DND-41 (cell line): ENCODE measurements at regions not wholly inside any gene's neighbourhood (a gene's known extent, or its start where the extent isn't known, plus 50 kb on each side); places are given as distances from the start of the nearest gene placed in this dataset.
"Not testable (repeated sequence)": the region's sequence is repeated elsewhere in the genome, so short reads cannot be mapped to it uniquely, and the experiment has no call there.

Experiments
- ATAC-seq: fragments of 200-7000 bp; cut with Tn5 transposase; 3 replicates; pipeline ENCODE4 v1.9.1; 2021; ENCODE audit warnings: low read depth; ENCODE audit not compliant: insufficient read depth
- DNase-seq: peaks from one replicate; pipeline ENCODE4 v3.0.0-alpha.2; 2020
- H2AFZ ChIP-seq: 2 replicates; pipeline ENCODE4 v1.6.0; 2012; ENCODE audit warnings: low read depth, low read length
- H3K27ac ChIP-seq: 2 replicates; pipeline ENCODE4 v1.5.1; 2012; ENCODE audit warnings: low read length, inconsistent platforms
- H3K27me3 ChIP-seq: fragments of 200-600 bp; sonication (generic); 2 replicates; pipeline ENCODE4 v1.6.0; 2012; ENCODE audit warnings: low read length, mild to moderate bottlenecking, inconsistent platforms; ENCODE audit not compliant: insufficient read depth, poor library complexity
- H3K36me3 ChIP-seq: 2 replicates; pipeline ENCODE4 v1.5.1; 2012; ENCODE audit warnings: low read length, inconsistent platforms; ENCODE audit not compliant: insufficient read depth
- H3K4me1 ChIP-seq: 2 replicates; pipeline ENCODE4 v1.5.1; 2012; ENCODE audit warnings: mild to moderate bottlenecking, low read length; ENCODE audit not compliant: insufficient read depth
- H3K4me2 ChIP-seq: 2 replicates; pipeline ENCODE4 v1.6.0; 2012; ENCODE audit warnings: mild to moderate bottlenecking, moderate library complexity, low read length, inconsistent platforms; ENCODE audit not compliant: insufficient read depth
- H3K4me3 ChIP-seq, 2 experiments: fragments of 200-600 bp in 1 of 2; shearing (Covaris generic) in 1 of 2; 2 replicates each; pipeline ENCODE4 v1.5.1; 2012 to 2016; ENCODE audit warnings: inconsistent platforms in 2 of 2, low read length in 2 of 2, mild to moderate bottlenecking in 2 of 2, low read depth in 1 of 2, moderate library complexity in 1 of 2
- H3K79me2 ChIP-seq: 2 replicates; pipeline ENCODE4 v1.6.0; 2012; ENCODE audit warnings: low read length, inconsistent platforms; ENCODE audit not compliant: insufficient read depth
- H3K9ac ChIP-seq: 2 replicates; pipeline ENCODE4 v1.6.0; 2012; ENCODE audit warnings: low read depth, mild to moderate bottlenecking, inconsistent platforms, low read length, moderate library complexity
- H3K9me3 ChIP-seq: 2 replicates; pipeline ENCODE4 v1.5.1; 2012; ENCODE audit warnings: low read length, moderate library complexity, mild to moderate bottlenecking, inconsistent platforms; ENCODE audit not compliant: insufficient read depth, severe bottlenecking
- H4K20me1 ChIP-seq: 2 replicates; pipeline ENCODE4 v1.6.0; 2012; ENCODE audit warnings: low read length; ENCODE audit not compliant: insufficient read depth
- EZH2 ChIP-seq: IDR thresholded peaks from 3 replicates; pipeline ENCODE4 v1.6.1; 2012; ENCODE audit warnings: borderline replicate concordance, low read depth, mild to moderate bottlenecking, moderate library complexity, low read length, inconsistent platforms; ENCODE audit not compliant: severe bottlenecking
- TF ChIP-seq, protein P1 (sequence below): IDR thresholded peaks from 2 replicates; pipeline ENCODE4 v1.5.1; 2012; ENCODE audit warnings: borderline replicate concordance, low read length, moderate library complexity, mild to moderate bottlenecking; ENCODE audit not compliant: poor library complexity, severe bottlenecking; ENCODE audit errors: extremely low read depth

DNA sequence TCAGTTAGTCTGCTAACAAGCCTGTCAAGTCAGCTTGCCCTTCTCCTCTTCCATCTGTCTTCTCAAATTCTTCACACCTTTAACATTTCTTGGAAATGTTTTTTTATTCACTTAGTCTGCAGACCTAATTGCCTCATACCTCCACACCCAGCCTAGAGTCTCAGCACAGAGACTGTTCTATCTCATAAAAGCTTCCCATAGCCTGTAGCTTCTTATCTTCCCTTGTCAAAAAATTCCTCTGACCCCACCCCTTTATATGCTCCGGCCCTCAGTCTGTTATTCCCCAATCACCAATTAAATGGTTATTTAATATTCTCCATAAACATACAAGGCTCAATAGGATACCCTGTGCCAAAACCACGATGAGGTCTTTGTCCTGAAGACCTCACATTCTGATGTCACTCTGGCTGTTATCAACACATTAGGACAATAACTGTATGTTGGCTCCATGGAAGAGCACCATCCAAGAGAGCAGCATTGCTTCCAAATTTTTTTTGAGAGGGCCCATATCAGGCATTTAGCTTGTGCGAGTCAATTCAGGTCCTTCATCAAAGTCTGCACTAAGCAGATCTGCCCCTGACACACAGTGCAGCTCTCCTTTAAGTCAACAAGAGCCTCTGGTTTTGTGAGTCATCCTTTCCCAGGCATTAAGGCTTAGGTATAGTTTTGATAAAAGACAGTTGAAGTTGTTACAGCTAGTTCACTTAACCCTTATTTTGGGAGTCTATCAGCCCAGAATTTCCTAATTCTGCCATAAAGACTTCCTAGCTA lies 83.2 kb upstream of the TBX18 start:
- no peaks in the 10 kb centered on the region for H4K20me1 ChIP-seq
- no peak overlapping the region for H3K4me3 ChIP-seq
- H3K27me3 ChIP-seq, result no peaks in the 10 kb centered on the region
- H3K79me2 ChIP-seq, result no peaks in the 10 kb centered on the region
- H3K9me3 ChIP-seq, result no peaks in the 10 kb centered on the region
- TF ChIP-seq EZH2, result no peak
- TF ChIP-seq, protein P1, sequence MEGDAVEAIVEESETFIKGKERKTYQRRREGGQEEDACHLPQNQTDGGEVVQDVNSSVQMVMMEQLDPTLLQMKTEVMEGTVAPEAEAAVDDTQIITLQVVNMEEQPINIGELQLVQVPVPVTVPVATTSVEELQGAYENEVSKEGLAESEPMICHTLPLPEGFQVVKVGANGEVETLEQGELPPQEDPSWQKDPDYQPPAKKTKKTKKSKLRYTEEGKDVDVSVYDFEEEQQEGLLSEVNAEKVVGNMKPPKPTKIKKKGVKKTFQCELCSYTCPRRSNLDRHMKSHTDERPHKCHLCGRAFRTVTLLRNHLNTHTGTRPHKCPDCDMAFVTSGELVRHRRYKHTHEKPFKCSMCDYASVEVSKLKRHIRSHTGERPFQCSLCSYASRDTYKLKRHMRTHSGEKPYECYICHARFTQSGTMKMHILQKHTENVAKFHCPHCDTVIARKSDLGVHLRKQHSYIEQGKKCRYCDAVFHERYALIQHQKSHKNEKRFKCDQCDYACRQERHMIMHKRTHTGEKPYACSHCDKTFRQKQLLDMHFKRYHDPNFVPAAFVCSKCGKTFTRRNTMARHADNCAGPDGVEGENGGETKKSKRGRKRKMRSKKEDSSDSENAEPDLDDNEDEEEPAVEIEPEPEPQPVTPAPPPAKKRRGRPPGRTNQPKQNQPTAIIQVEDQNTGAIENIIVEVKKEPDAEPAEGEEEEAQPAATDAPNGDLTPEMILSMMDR, result no peak
- no peaks in the 10 kb centered on the region for H3K4me1 ChIP-seq
- ATAC-seq, result peak; percentile 42; the same call in 1 of the 3 replicates
- H3K36me3 ChIP-seq, result no peaks in the 10 kb centered on the region
- H3K9ac ChIP-seq, result no peak overlapping the region
- no peak overlapping the region for H3K4me2 ChIP-seq
- H3K27ac ChIP-seq, result no peak overlapping the region
- H2AFZ ChIP-seq, result no peak overlapping the region
- DNase-seq, result no peak

DNA sequence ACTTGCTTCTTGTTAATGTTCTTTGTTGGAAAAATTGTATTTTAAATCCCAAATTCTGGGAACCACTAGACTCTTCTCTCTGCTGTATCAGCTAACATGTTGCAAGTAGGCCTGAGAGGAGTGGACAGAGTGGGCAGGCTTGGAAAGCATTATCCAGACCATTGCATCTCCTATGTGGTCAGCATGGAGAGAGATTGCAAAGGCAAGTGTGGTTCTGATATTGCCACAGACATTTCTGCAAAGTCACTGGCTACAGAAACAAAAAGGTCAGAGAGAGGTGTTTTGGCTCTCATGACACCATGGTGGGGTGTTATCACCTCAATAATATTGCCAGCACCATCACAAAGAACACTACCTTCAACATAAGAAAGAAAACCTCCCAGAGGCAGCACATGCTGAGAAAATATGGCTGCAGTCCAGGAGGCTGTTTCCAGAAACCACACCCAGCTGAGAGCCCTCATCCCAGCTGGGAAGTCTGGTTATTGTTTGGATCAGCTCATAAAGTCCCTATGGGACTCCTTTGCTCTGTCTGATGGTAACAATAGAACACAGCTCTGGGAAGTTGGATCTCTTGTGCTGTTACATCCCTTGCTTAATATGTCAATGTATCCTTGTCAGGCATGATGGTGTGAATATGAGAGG lies 78.2 kb upstream of the TBX18 start:
- Histone ChIP-seq H3K9me3 (no peaks in the 10 kb centered on the region), H3K79me2 (no peaks in the 10 kb centered on the region), H3K27me3 (no peaks in the 10 kb centered on the region), H3K4me1 (no peaks in the 10 kb centered on the region), H3K27ac (no peak overlapping the region), H4K20me1 (no peaks in the 10 kb centered on the region), H3K4me3 (no peak overlapping the region), H3K36me3 (no peaks in the 10 kb centered on the region), H3K9ac (no peak overlapping the region), H3K4me2 (no peak overlapping the region), H2AFZ (no peak overlapping the region)
- TF ChIP-seq, protein P1, result no peak
- TF ChIP-seq EZH2, result no peak
- DNase-seq, result no peak
- no peak for ATAC-seq

DNA sequence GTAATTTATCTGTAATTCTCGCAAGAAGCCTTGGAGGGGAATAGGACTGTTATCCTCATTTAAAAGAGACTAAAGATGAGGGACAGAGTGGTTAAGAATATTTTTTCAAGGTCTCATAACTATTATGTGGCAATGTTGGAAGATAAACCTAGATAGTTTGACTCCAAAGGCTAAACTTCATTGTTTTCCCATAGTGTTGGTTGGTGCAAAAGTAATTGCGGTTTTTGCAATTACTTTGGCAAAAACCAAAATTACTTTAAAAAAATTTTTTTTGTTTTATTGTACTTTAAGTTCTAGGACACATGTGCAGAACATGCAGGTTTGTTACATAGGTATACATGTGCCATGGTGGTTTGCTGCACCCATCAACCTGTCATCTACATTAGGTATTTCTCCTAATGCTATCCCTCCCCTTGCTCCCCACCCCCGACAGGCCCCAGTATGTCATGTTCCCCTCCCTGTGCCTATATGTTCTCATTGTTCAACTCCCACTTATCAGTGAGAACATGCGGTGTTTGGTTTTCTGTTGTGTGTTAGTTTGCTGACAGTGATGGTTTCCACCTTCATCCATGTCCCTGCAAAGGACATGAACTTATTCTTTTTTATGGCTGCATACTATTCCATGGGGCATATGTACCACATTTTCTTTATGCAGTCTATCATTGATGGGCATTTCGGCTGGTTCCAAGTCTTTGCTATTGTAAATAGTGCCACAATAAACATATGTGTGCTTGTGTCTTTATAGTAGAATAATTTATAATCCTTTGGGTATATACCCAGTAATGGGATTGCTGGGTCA lies 72.9 kb upstream of the TBX18 start:
- DNase-seq, H3K27ac ChIP-seq, H3K4me3 ChIP-seq, H3K9me3 ChIP-seq, H3K4me2 ChIP-seq, ATAC-seq, H3K4me1 ChIP-seq, H3K36me3 ChIP-seq, H3K27me3 ChIP-seq, H4K20me1 ChIP-seq, H2AFZ ChIP-seq, H3K9ac ChIP-seq, H3K79me2 ChIP-seq: not testable (repeated sequence)

DNA sequence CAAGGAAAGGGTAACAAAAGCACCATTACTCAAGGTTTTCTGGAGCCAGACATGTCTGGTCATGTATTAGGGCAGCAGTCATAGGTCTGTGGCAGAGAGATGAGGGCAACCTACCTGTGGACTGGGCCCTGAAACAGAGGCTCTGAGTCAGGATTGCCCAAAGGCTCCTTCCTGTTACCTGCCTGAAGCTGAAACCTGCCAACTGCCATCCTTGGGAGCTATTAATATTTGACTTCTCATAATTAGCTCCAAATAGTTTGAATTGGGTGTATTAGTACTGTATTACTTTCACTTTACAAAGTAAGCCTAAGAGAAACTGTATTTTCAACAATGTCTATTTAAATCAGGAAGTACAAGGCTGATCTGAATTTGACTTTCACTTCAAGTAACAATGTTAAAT lies 72.0 kb upstream of the TBX18 start:
- Histone ChIP-seq H4K20me1 (no peaks in the 10 kb centered on the region), H3K4me3 (no peak overlapping the region), H3K36me3 (no peaks in the 10 kb centered on the region), H3K9ac (no peak overlapping the region), H3K27ac (peak overlapping the region; percentile 35; the same call in 1 of the 2 replicates), H3K4me2 (no peak overlapping the region), H2AFZ (0 out of 2 replicates have a peak overlapping the region, but pooled peaks have one; percentile 44), H3K9me3 (peaks cover 6% of the 10 kb centered on the region), H3K4me1 (no peaks in the 10 kb centered on the region), H3K27me3 (no peaks in the 10 kb centered on the region), H3K79me2 (no peaks in the 10 kb centered on the region)
- no peak for DNase-seq
- no peak for ATAC-seq
- TF ChIP-seq EZH2, result no peak
- TF ChIP-seq, protein P1, result no peak
